Activated naive CD4-positive, alpha-beta T cell treated with anti-CD3 and anti-CD28 coated beads for 36 hours (primary cell): ENCODE measurements at regions not wholly inside any gene's neighbourhood (a gene's known extent, or its start where the extent isn't known, plus 50 kb on each side); places are given as distances from the start of the nearest gene placed in this dataset.
"Not testable (repeated sequence)": the region's sequence is repeated elsewhere in the genome, so short reads cannot be mapped to it uniquely, and the experiment has no call there.

Source experiments
- CTCF ChIA-PET: fragments of 350-600 bp; sonication (Branson Sonifier 250); formaldehyde crosslinking; loops from one replicate; lab custom pipeline; 2021; ENCODE audit warnings: antibody characterized with exemption; lab: Charles Lee
- DNase-seq: peaks from one replicate; pipeline ENCODE4 v3.0.0-alpha.2; 2020
- H3K27ac Mint-ChIP-seq: one replicate; pipeline ENCODE4 v1.8.0; 2021; ENCODE audit warnings: mild to moderate bottlenecking, mixed read lengths
- H3K27me3 Mint-ChIP-seq: one replicate; pipeline ENCODE4 v1.8.0; 2021; ENCODE audit warnings: low read depth, mixed read lengths
- H3K36me3 Mint-ChIP-seq: one replicate; pipeline ENCODE4 v1.8.0; 2021; ENCODE audit warnings: low read depth, mixed read lengths
- H3K4me1 Mint-ChIP-seq: one replicate; pipeline ENCODE4 v1.8.0; 2021; ENCODE audit warnings: low read depth, mixed read lengths
- H3K4me3 Mint-ChIP-seq: one replicate; pipeline ENCODE4 v1.8.0; 2021; ENCODE audit warnings: mild to moderate bottlenecking, moderate library complexity, mixed read lengths
- H3K9me3 Mint-ChIP-seq: one replicate; pipeline ENCODE4 v1.8.0; 2021; ENCODE audit warnings: mixed read lengths
- intact Hi-C: fragments of 100-400 bp; cut with micrococcal nuclease; formaldehyde crosslinking; loops from one replicate; pipeline ENCODE4 v1.15.1; 2023

DNA sequence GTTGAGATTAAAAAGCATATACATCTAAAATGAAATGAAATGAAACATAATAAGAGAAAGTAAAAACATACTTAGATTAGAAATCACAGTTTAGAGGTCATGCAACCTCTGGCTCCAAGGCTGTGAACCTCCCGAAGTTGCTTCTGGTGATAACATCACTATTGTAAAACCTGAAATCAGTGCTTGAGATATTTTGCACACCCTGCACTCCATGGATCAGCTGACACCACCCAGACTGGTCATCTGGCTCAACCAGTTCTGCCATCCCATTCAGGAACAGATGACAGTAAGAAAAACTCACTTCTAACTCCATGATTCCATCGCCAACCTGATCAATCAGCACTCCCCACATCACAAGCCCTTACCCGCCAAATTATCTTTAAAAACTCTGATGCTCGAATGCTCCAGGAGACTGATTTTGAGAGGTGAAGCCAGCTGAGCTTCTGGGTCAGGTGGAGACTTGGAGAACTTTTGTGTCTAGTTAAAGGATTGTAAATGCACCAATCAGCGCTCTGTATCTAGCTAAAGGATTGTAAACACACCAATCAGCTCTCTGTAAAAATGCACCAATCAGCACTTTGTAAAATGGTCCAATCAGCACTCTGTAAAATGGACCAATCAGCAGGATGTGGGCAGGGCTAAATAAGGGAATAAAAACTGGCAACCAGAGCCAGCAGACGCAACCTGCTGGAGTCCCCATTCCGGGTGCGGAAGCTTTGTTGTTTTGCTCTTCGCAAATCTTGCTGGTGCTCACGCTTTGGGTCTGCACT is 162.6 kb upstream of the MAGI2 start:
- CTCF ChIA-PET, result no interaction called here
- Mint-ChIP-seq H3K27me3 (no peaks in the 10 kb centered on the region), H3K36me3 (no peaks in the 10 kb centered on the region), H3K4me1 (no peaks in the 10 kb centered on the region), H3K4me3 (no peak overlapping the region), H3K27ac (no peak overlapping the region), H3K9me3 (peaks cover 4% of the 10 kb centered on the region)
- intact Hi-C loops, result no loop called here
- DNase-seq, result no peak

GRCh38 chr7:79615466-79615865 is 162.0 kb upstream of the MAGI2 start:
- CTCF ChIA-PET, result no interaction called here
- Mint-ChIP-seq H3K4me3 (no peak overlapping the region), H3K9me3 (peaks cover 4% of the 10 kb centered on the region), H3K27me3 (no peaks in the 10 kb centered on the region), H3K36me3 (no peaks in the 10 kb centered on the region), H3K4me1 (no peaks in the 10 kb centered on the region), H3K27ac (no peak overlapping the region)
- intact Hi-C loops, result no loop called here
- no peak for DNase-seq

DNA sequence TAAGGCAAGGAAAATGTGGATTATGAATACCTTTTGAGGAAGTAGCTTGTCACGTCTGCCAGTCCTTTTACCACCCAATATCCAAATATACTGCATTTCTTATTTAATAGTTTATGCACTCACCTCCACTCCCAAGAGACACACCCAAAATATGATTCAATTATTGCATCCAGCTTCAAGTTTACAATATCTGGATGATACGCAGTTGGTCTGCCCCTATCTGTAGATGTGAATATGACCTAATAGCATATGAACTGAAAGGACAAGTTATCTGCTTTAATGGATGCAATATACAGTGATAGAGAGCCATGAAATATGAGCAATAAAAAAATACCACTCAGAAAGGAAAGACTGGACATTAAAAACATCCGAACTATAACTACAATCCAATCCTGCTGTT is 159.4 kb upstream of the MAGI2 start:
- Mint-ChIP-seq H3K27ac (no peak overlapping the region), H3K4me1 (no peaks in the 10 kb centered on the region), H3K4me3 (no peak overlapping the region), H3K27me3 (no peaks in the 10 kb centered on the region), H3K9me3 (peaks cover 4% of the 10 kb centered on the region), H3K36me3 (no peaks in the 10 kb centered on the region)
- intact Hi-C loops, result no loop called here
- DNase-seq, result no peak
- CTCF ChIA-PET, result interaction anchor here (0.6 kb wide), 1 partner anchor 12 kb away, joined by 3 read pairs; no protein-coding TSS in a partner anchor

DNA sequence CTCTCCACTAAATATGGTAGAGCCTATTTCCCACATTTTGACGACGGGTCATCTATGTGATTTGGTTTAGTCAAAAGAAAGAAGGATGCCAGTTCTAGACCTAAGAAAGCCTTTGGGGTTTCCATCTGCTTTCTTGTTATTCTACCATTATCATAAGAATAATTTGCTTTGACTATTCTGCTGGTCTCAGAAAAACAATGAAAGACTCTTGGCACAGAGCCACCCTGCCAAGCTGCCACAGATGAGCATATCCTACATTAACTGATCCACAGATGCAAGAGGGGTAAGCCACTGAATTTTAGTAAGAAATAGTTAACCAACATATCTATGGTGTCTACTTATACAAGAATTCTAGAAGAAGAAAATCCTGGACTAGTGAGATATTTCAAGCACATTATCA is 158.6 kb upstream of the MAGI2 start:
- Mint-ChIP-seq H3K4me1 (no peaks in the 10 kb centered on the region), H3K4me3 (no peak overlapping the region), H3K27me3 (no peaks in the 10 kb centered on the region), H3K36me3 (no peaks in the 10 kb centered on the region), H3K27ac (no peak overlapping the region), H3K9me3 (peaks cover 4% of the 10 kb centered on the region)
- no peak for DNase-seq
- intact Hi-C loops, result no loop called here
- CTCF ChIA-PET, result no interaction called here

- CTCF ChIA-PET, result no interaction called here
- Mint-ChIP-seq H3K27ac (no peak overlapping the region), H3K27me3 (no peaks in the 10 kb centered on the region)
These were observed 157.4 kb upstream of the MAGI2 start for GRCh38 chr7:79610748-79611304.

GRCh38 chr7:79610313-79610712 is 156.8 kb upstream of the MAGI2 start:
- Mint-ChIP-seq H3K4me3 (no peak overlapping the region), H3K4me1 (no peaks in the 10 kb centered on the region), H3K36me3 (no peaks in the 10 kb centered on the region), H3K9me3 (no peaks in the 10 kb centered on the region), H3K27me3 (no peaks in the 10 kb centered on the region), H3K27ac (no peak overlapping the region)
- no peak for DNase-seq
- intact Hi-C loops, result no loop called here
- CTCF ChIA-PET, result no interaction called here

More at GRCh38 chr7:79610748-79611304, 157.4 kb upstream of the MAGI2 start:
- Mint-ChIP-seq H3K4me1 (no peaks in the 10 kb centered on the region), H3K36me3 (no peaks in the 10 kb centered on the region), H3K9me3 (no peaks in the 10 kb centered on the region), H3K4me3 (no peak overlapping the region)
- intact Hi-C loops, result no loop called here
- no peak for DNase-seq

- Mint-ChIP-seq H3K9me3 (no peaks in the 10 kb centered on the region), H3K4me1 (no peaks in the 10 kb centered on the region), H3K27me3 (no peaks in the 10 kb centered on the region), H3K27ac (no peak overlapping the region), H3K4me3 (no peak overlapping the region), H3K36me3 (no peaks in the 10 kb centered on the region)
- intact Hi-C loops, result no loop called here
- no peak for DNase-seq
- CTCF ChIA-PET, result no interaction called here
These were observed 154.5 kb upstream of the MAGI2 start for GRCh38 chr7:79608005-79608404.

GRCh38 chr7:79604841-79605240 is 151.4 kb upstream of the MAGI2 start:
- Mint-ChIP-seq H3K4me1 (no peaks in the 10 kb centered on the region), H3K27ac (no peak overlapping the region), H3K27me3 (no peaks in the 10 kb centered on the region), H3K9me3 (no peaks in the 10 kb centered on the region), H3K4me3 (no peak overlapping the region), H3K36me3 (no peaks in the 10 kb centered on the region)
- no peak for DNase-seq
- CTCF ChIA-PET, result interaction anchor here (0.6 kb wide), 1 partner anchor 314 kb away, joined by 3 read pairs; no protein-coding TSS in a partner anchor
- intact Hi-C loops, result no loop called here

DNA sequence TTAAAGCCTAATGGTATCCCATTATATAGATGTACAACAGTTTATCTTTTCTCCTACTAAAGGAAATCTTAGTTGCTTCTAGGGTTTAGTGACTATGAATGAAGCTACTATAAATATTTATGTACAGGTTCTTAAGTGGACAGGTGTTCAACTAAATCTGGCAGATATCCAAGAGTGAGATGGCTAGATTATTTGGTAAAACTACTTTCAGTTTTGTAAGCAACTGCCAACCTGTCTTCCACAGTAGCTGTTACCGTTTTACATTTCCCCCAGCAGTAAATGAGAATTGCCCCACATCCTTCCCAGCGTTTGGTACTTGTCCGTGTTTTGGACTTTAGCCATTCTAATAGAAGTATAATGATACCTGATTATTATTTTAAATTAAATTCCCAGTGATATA is 144.9 kb upstream of the MAGI2 start:
- Mint-ChIP-seq H3K27me3 (no peaks in the 10 kb centered on the region), H3K4me3 (no peak overlapping the region), H3K27ac (no peak overlapping the region), H3K36me3 (no peaks in the 10 kb centered on the region), H3K4me1 (no peaks in the 10 kb centered on the region), H3K9me3 (no peaks in the 10 kb centered on the region)
- no peak for DNase-seq
- intact Hi-C loops, result no loop called here
- CTCF ChIA-PET, result no interaction called here

DNA sequence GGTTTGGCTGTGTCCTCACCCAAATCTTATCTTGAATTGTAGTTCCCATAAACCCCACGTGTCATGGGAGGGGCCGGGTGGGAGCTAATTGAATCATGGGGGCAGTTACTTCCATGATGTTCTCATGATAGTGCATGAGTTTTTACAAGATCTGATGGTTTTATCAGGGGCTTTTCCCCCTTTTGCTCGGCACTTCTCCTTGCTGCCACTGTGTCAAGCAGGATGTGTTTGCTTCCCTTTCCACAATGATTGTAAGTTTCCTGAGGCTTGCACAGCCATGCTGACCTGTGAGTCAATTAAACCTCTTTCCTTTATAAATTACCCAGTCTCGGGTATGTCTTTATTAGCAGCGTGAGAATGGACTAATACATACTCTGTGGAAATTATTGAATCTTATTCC is 141.2 kb upstream of the MAGI2 start:
- H3K4me3 Mint-ChIP-seq, H3K27me3 Mint-ChIP-seq, H3K27ac Mint-ChIP-seq, H3K4me1 Mint-ChIP-seq, intact Hi-C loops, H3K9me3 Mint-ChIP-seq, H3K36me3 Mint-ChIP-seq, CTCF ChIA-PET, DNase-seq: not testable (repeated sequence)

GRCh38 chr7:79593866-79594301 is 140.4 kb upstream of the MAGI2 start:
- Mint-ChIP-seq H3K27ac (no peak overlapping the region), H3K27me3 (no peaks in the 10 kb centered on the region), H3K9me3 (no peaks in the 10 kb centered on the region), H3K4me3 (no peak overlapping the region), H3K4me1 (no peaks in the 10 kb centered on the region), H3K36me3 (no peaks in the 10 kb centered on the region)
- intact Hi-C loops, result no loop called here
- CTCF ChIA-PET, result no interaction called here
- DNase-seq, result no peak

DNA sequence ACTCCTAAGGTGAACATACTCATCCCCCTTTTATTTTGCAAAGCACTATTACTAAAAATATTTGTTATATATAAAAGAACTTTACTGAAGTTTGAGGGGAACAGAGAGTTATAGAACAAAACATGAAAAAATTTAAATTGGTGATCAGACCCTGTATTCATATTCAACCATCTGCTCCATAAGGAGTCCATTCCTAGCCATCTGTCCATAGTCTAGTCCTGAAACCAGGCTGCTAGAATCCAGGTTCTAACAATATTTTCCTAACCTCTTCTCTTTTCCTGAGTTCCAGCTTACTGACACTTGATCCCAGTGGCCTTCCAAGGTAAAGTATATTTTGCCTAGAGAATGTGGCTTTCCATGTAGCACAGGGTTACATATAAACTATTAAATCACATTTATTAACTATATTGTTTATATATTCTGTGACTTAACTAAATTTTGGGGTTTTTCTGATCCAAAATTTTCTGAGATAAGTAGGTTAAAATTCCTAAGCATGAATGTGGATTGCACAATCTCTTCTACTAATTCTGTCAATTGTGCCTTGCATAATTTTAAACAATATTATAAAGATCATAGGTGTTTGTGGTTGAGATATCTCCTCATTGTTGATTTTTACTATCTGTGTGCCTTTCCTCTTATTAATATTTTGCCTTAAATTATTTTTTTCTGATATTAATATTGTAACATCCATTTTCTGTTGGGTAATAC is 137.6 kb upstream of the MAGI2 start:
- no peaks in the 10 kb centered on the region for H3K36me3 Mint-ChIP-seq
- no peaks in the 10 kb centered on the region for H3K9me3 Mint-ChIP-seq
- CTCF ChIA-PET, result no interaction called here
- no peak overlapping the region for H3K4me3 Mint-ChIP-seq
- intact Hi-C loops, result no loop called here
- no peak for DNase-seq
- H3K27ac Mint-ChIP-seq, result no peak overlapping the region
- H3K27me3 Mint-ChIP-seq, result no peaks in the 10 kb centered on the region
- H3K4me1 Mint-ChIP-seq, result no peaks in the 10 kb centered on the region

DNA sequence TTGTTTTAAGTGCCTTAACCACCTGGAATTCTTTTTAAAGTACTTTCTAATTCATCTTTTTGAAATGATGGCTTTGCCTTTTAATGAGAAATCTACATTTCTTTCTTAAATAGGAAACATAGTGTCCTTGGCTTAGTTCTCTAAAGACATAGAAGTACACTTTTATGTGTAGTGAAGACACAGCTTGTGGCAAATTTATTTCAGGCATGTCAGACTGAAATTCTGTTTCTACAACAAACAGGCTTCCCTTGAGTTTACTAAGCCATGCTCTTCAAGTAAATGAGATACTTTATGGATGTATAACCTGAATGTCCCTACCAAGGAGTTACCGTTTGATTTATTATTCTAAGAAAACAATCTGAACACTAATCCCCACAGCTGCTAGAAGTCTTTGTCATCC is 136.9 kb upstream of the MAGI2 start:
- no peak overlapping the region for H3K27ac Mint-ChIP-seq
- intact Hi-C loops, result no loop called here
- no peaks in the 10 kb centered on the region for H3K36me3 Mint-ChIP-seq
- CTCF ChIA-PET, result no interaction called here
- H3K4me1 Mint-ChIP-seq, result no peaks in the 10 kb centered on the region
- DNase-seq, result no peak
- H3K9me3 Mint-ChIP-seq, result no peaks in the 10 kb centered on the region
- H3K27me3 Mint-ChIP-seq, result no peaks in the 10 kb centered on the region
- H3K4me3 Mint-ChIP-seq, result no peak overlapping the region
